HEK293 (cell line): ENCODE measurements at regions not wholly inside any gene's neighbourhood (a gene's known extent, or its start where the extent isn't known, plus 50 kb on each side); places are given as distances from the start of the nearest gene placed in this dataset.

Experiments used
- CTCF ChIA-PET: fragments of 350-600 bp; formaldehyde crosslinking; extraction: SDS; loops from one replicate; lab custom pipeline; 2021; ENCODE audit warnings: antibody characterized with exemption; lab: Yijun Ruan, JAX
- POLR2A ChIA-PET: fragments of 300-600 bp; formaldehyde crosslinking; extraction: SDS; loops from one replicate; lab custom pipeline; 2020; ENCODE audit warnings: antibody characterized with exemption, inconsistent platforms; lab: Yijun Ruan, JAX
- H3K27ac ChIP-seq: fragments of 200-500 bp; sonication (Bioruptor generic); 2 replicates; pipeline ENCODE4 v1.5.1; 2014; ENCODE audit warnings: low read depth, low read length, control low read depth, inconsistent platforms; ENCODE audit errors: extremely low read depth
- H3K36me3 ChIP-seq, 2 experiments: fragments of 200-500 bp in 1 of 2; sonication (Bioruptor generic) in 1 of 2; 1 replicate in 1 of 2; 2 replicates in 1 of 2; pipeline ENCODE4 v1.5.1; 2014 to 2017; ENCODE audit warnings: inconsistent platforms in 2 of 2, low read length in 2 of 2; ENCODE audit not compliant: control insufficient read depth in 2 of 2, insufficient read depth in 1 of 2
- H3K4me1 ChIP-seq: fragments of 200-500 bp; sonication (Bioruptor generic); 2 replicates; pipeline ENCODE4 v1.5.1; 2014; ENCODE audit warnings: mild to moderate bottlenecking, low read length, inconsistent platforms; ENCODE audit not compliant: control insufficient read depth, insufficient read depth
- H3K4me3 ChIP-seq: 2 replicates; pipeline ENCODE4 v1.5.1; 2011; ENCODE audit warnings: low read depth, mild to moderate bottlenecking, control low read depth, low read length, moderate library complexity
- H3K9me3 ChIP-seq: fragments of 200-500 bp; sonication (Bioruptor generic); 2 replicates; pipeline ENCODE4 v1.5.1; 2014; ENCODE audit warnings: low read depth, low read length, inconsistent platforms; ENCODE audit not compliant: control insufficient read depth, insufficient read depth
- PRDM1 ChIP-seq: fragments of 450-650 bp; formaldehyde crosslinking; IDR thresholded peaks from 2 replicates; pipeline ENCODE4; 2016; ENCODE audit warnings: missing biosample characterization, missing genetic modification characterization
- YY2 ChIP-seq: fragments of 450-650 bp; formaldehyde crosslinking; IDR thresholded peaks from 2 replicates; pipeline ENCODE4 v1.5.1; 2016; ENCODE audit warnings: missing biosample characterization, missing genetic modification characterization
- ZBTB7A ChIP-seq: fragments of 450-650 bp; formaldehyde crosslinking; IDR thresholded peaks from 2 replicates; pipeline ENCODE4 v1.5.1; 2016; ENCODE audit warnings: low read depth, missing biosample characterization, missing genetic modification characterization
- ZNF248 ChIP-seq: fragments of 450-650 bp; formaldehyde crosslinking; IDR thresholded peaks from 2 replicates; pipeline ENCODE4 v1.5.1; 2017; ENCODE audit warnings: missing biosample characterization, missing genetic modification characterization
- ZNF658 ChIP-seq: fragments of 450-650 bp; formaldehyde crosslinking; IDR thresholded peaks from 2 replicates; pipeline ENCODE4; 2016; ENCODE audit warnings: missing biosample characterization, missing genetic modification characterization
- ZNF707 ChIP-seq: fragments of 450-650 bp; formaldehyde crosslinking; IDR thresholded peaks from 2 replicates; pipeline ENCODE4 v1.5.1; 2016; ENCODE audit warnings: missing biosample characterization, missing genetic modification characterization
- ZNF791 ChIP-seq: fragments of 450-650 bp; formaldehyde crosslinking; IDR thresholded peaks from 2 replicates; pipeline ENCODE4 v1.5.1; 2016; ENCODE audit warnings: missing biosample characterization, missing genetic modification characterization
- TF ChIP-seq, protein P1 (sequence below): fragments of 450-650 bp; formaldehyde crosslinking; IDR thresholded peaks from 2 replicates; pipeline ENCODE4 v1.5.1; 2016; ENCODE audit warnings: missing biosample characterization, missing genetic modification characterization
- TF ChIP-seq, protein P2 (sequence below): fragments of 450-650 bp; formaldehyde crosslinking; IDR thresholded peaks from 2 replicates; pipeline ENCODE4 v1.5.1; 2016; ENCODE audit warnings: missing biosample characterization, missing genetic modification characterization
- TF ChIP-seq, protein P3 (sequence below): fragments of 450-650 bp; formaldehyde crosslinking; IDR thresholded peaks from 2 replicates; pipeline ENCODE4 v1.5.1; 2016; ENCODE audit warnings: missing biosample characterization, missing genetic modification characterization

DNA sequence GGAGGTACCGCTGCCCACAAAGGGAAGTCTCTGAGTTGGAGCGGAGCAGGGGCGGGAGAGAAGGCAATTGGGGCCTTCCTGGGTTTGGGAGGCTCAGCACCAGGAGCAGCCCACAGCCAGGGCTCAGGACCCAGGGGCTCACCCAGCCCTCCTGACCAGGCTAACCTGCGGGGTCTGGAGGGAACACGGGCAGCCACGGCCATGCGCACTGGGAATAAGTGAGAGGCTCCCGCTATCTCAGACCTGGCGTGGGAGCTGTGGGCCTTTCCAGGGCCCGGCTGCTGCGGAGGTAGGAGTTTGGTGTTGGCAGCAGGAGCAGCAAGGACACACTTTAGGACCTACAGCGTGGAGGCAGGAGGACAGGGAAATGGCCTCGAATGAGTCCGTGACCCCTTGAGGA is 69.0 kb downstream of the RRM2 start:
- Histone ChIP-seq H3K4me3 (no peak overlapping the region), H3K4me1 (no peaks in the 10 kb centered on the region), H3K36me3 (no peaks in the 10 kb centered on the region), H3K27ac (no peak overlapping the region), H3K9me3 (no peaks in the 10 kb centered on the region)
- CTCF ChIA-PET: interaction anchor here (0.5 kb wide), 2 partner anchors 59 to 70 kb away, joined by 3 to 5 read pairs; no protein-coding TSS in a partner anchor
- POLR2A ChIA-PET: no interaction called here
- no peak for TF ChIP-seq ZBTB7A (tag by site-specific recombination)
- TF ChIP-seq, protein P1, sequence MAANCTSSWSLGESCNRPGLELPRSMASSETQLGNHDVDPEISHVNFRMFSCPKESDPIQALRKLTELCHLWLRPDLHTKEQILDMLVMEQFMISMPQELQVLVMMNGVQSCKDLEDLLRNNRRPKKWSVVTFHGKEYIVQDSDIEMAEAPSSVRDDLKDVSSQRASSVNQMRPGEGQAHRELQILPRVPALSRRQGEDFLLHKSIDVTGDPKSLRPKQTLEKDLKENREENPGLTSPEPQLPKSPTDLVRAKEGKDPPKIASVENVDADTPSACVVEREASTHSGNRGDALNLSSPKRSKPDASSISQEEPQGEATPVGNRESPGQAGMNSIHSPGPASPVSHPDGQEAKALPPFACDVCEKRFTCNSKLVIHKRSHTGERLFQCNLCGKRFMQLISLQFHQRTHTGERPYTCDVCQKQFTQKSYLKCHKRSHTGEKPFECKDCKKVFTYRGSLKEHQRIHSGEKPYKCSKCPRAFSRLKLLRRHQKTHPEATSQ (tag by site-specific recombination): no peak

DNA sequence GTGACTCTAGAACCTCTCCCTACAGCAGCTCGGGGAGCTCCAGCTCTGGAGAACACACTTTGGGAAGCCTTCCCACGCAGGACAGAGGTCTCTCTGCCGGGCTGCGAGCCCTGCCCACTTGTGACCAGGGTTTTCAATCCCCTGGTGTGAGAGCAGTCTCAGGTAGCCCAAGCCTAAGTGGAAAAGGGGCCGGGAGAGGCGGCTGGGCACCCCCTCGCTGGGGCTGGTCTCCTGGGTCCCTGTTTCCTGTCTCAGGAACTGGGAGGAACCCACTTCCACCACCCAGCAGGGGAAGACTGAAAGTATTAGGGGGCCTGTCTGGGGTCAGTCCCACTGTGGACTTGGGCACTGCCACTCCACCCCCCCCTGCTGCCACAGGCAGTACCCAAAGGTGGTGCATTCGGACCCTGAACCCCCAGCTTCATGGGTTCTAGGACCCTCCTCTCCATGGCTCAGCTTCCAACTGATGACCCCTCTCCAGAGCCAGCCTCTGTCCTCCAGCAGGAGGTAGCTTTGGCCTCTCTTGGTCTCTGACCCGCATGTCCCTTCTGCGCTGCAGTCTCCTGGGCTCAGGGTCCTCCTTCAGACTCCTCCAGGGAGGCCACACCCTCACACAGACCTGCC is 70.0 kb downstream of the RRM2 start:
- no peaks in the 10 kb centered on the region for H3K4me1 ChIP-seq

DNA sequence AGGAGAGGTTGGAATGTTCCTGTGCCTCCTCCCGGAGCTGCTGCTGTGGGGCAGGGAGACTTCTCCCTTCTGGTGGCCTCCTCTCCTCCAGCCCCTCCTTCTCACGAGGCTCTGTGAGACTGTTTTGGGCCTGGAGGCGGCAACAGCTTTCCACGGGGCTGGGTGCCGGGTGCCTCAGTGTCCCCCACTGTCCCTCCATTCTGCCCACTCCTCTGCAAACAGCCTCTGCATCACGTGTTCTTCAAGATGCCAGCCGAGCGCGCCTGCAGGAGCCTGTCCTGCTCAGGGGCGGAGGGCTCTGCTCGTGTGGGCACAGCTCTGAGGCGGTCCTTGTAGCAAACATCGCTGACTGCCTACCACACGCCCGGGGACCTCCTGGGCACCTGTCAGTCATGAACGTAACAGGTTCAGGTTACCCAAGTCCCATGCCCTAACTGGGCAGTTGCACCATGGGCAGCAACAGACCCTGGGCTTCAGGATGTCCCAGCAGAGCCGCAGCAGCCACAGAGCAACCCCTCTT is 70.8 kb downstream of the RRM2 start:
- Histone ChIP-seq H3K4me1 (no peaks in the 10 kb centered on the region), H3K4me3 (no peak overlapping the region), H3K9me3 (no peaks in the 10 kb centered on the region), H3K27ac (no peak overlapping the region)
- no peak for TF ChIP-seq PRDM1 (tag by site-specific recombination)
- TF ChIP-seq ZNF707 (tag by site-specific recombination): no peak
- TF ChIP-seq ZNF248: no peak
- no peak for TF ChIP-seq ZNF658 (tag by site-specific recombination)
- TF ChIP-seq, all 188 proteins: peak for 0
- no peaks in the 10 kb centered on the region for H3K36me3 ChIP-seq
- ChIA-PET POLR2A (no interaction called here), CTCF (interaction anchor here (0.8 to 1.2 kb wide), 2 partner anchors 186 to 215 kb away, joined by 3 read pairs; no protein-coding TSS in a partner anchor)

More for the DNA sequence above, 70.0 kb downstream of the RRM2 start:
- Histone ChIP-seq H3K36me3 (no peaks in the 10 kb centered on the region), H3K4me3 (no peak overlapping the region), H3K27ac (no peak overlapping the region), H3K9me3 (no peaks in the 10 kb centered on the region)
- ChIA-PET CTCF (interaction anchor here (0.8 to 1.2 kb wide), 2 partner anchors 187 to 216 kb away, joined by 3 read pairs; no protein-coding TSS in a partner anchor), POLR2A (no interaction called here)
- TF ChIP-seq ZNF791 (tag by site-specific recombination) (no peak), YY2 (tag by site-specific recombination) (no peak)
- TF ChIP-seq, protein P2, sequence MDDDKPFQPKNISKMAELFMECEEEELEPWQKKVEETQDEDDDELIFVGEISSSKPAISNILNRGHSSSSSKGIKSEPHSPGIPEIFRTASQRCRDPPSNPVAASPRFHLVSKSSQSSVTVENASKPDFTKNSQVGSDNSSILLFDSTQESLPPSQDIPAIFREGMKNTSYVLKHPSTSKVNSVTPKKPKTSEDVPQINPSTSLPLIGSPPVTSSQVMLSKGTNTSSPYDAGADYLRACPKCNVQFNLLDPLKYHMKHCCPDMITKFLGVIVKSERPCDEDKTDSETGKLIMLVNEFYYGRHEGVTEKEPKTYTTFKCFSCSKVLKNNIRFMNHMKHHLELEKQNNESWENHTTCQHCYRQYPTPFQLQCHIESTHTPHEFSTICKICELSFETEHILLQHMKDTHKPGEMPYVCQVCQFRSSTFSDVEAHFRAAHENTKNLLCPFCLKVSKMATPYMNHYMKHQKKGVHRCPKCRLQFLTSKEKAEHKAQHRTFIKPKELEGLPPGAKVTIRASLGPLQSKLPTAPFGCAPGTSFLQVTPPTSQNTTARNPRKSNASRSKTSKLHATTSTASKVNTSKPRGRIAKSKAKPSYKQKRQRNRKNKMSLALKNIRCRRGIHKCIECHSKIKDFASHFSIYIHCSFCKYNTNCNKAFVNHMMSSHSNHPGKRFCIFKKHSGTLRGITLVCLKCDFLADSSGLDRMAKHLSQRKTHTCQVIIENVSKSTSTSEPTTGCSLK (tag by site-specific recombination): no peak
- TF ChIP-seq, protein P3, sequence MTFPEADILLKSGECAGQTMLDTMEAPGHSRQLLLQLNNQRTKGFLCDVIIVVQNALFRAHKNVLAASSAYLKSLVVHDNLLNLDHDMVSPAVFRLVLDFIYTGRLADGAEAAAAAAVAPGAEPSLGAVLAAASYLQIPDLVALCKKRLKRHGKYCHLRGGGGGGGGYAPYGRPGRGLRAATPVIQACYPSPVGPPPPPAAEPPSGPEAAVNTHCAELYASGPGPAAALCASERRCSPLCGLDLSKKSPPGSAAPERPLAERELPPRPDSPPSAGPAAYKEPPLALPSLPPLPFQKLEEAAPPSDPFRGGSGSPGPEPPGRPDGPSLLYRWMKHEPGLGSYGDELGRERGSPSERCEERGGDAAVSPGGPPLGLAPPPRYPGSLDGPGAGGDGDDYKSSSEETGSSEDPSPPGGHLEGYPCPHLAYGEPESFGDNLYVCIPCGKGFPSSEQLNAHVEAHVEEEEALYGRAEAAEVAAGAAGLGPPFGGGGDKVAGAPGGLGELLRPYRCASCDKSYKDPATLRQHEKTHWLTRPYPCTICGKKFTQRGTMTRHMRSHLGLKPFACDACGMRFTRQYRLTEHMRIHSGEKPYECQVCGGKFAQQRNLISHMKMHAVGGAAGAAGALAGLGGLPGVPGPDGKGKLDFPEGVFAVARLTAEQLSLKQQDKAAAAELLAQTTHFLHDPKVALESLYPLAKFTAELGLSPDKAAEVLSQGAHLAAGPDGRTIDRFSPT (tag by site-specific recombination): no peak
